Gastroesophageal sphincter (tissue), 4 donors: ENCODE measurements at regions not wholly inside any gene's neighbourhood (a gene's known extent, or its start where the extent isn't known, plus 50 kb on each side); places are given as distances from the start of the nearest gene placed in this dataset.
"Not testable (repeated sequence)": the region's sequence is repeated elsewhere in the genome, so short reads cannot be mapped to it uniquely, and the experiment has no call there.

ENCODE experiments used
- ATAC-seq: fragments of 150-250 bp; one replicate; pipeline ENCODE4 v1.9.1; 2016; ENCODE audit warnings: mild to moderate bottlenecking, moderate library complexity
- H3K27ac ChIP-seq, 4 donors: fragments of 200-600 bp; sonication (generic) in 3 of 4; 1 replicate in 3 of 4; 2 replicates in 1 of 4; pipeline ENCODE4 v1.5.1; 2016 to 2019
- H3K27me3 ChIP-seq: fragments of 200-600 bp; sonication (generic); one replicate; pipeline ENCODE4 v1.5.1; 2019
- H3K36me3 ChIP-seq, 2 donors: fragments of 200-600 bp; sonication (generic); one replicate each; pipeline ENCODE4 v1.5.1; 2019; ENCODE audit warnings: control low read depth in 1 of 2
- H3K4me1 ChIP-seq, 3 donors: fragments of 200-600 bp; sonication (generic); 1 replicate in 2 of 3; 2 replicates in 1 of 3; pipeline ENCODE4 v1.5.1; 2016 to 2019; ENCODE audit warnings: control low read depth in 2 of 3
- H3K4me3 ChIP-seq, 2 donors: fragments of 200-600 bp; sonication (generic); one replicate each; pipeline ENCODE4 v1.5.1; 2019; ENCODE audit warnings: mild to moderate bottlenecking in 1 of 2, moderate library complexity in 1 of 2
- H3K9me3 ChIP-seq, 3 donors: fragments of 200-600 bp; sonication (generic); one replicate each; pipeline ENCODE4 v1.5.1; 2017 to 2019; ENCODE audit warnings: control low read depth in 2 of 3
- EP300 ChIP-seq: sonication (generic); formaldehyde crosslinking; IDR thresholded peaks from one replicate; pipeline ENCODE4 v1.6.1; 2017; ENCODE audit warnings: antibody characterized with exemption, mild to moderate bottlenecking
- POLR2A ChIP-seq, 2 donors: fragments of 450-650 bp; IDR thresholded peaks; one replicate each; pipeline ENCODE4 v1.6.1; 2017; ENCODE audit warnings: antibody characterized with exemption in 2 of 2, mild to moderate bottlenecking in 2 of 2, moderate library complexity in 1 of 2
- POLR2AphosphoS5 ChIP-seq: sonication (generic); formaldehyde crosslinking; IDR thresholded peaks from one replicate; pipeline ENCODE4 v1.6.1; 2017; ENCODE audit warnings: antibody characterized with exemption
- WGBS, 2 donors: methylation state at CpG; one replicate each; pipeline ENCODE4 v1.1.5; 2018; ENCODE audit warnings: low coverage in 1 of 2; 5-methylcytosine and 5-hydroxymethylcytosine counted together
- TF ChIP-seq, protein P1 (sequence below), 4 experiments: fragments of 200-600 bp in 2 of 4; fragments of 450-650 bp in 2 of 4; sonication (generic) in 1 of 4; IDR thresholded peaks; one replicate each; pipeline ENCODE4 v1.5.1; 2017 to 2019; ENCODE audit warnings: antibody characterized with exemption in 4 of 4, mild to moderate bottlenecking in 2 of 4, moderate library complexity in 2 of 4

DNA sequence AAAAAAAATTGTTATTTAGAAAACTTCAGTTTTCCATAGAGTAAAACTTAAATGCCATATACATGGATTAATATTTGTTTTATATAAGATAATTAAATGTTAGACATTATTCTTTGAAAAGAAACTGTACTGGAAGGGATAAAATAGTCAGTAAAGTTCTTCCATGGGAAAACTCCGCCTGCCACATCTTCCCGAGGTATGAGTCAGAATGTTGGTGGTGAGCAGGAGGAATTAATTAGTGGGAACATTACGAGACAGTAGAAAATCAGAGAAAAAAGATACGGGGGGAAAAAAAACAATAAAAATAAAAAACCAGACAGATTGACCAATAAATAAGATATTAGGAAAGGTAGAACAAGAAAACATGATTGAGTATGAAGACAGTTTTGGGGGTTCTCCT lies 930.3 kb upstream of the C9orf72 start:
- no peak for ATAC-seq

DNA sequence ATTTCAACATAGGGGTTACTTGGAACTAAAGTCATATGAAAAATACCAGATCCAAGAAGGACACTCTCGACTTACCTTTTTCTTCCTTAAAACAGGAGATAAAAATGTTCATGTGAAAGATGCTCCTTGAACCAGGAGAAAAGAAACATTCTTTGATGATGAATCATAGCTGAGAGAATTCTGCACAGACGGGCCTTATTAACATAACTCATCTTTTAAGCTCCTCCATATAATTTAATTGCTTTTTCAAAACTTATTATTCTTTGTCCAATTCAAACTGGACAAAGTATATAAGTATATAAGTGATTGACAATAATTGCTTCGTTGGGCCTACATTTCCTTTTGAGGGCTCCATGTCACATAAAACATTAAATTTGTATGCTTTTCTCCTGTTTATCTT lies 945.2 kb upstream of the C9orf72 start:
- ATAC-seq, result no peak
- Histone ChIP-seq H3K27ac (no peak overlapping the region), H3K4me3 (no peak overlapping the region), H3K4me1 (no peaks in the 10 kb centered on the region), H3K27me3 (no peaks in the 10 kb centered on the region), H3K36me3 (no peaks in the 10 kb centered on the region), H3K9me3 (peaks cover 0 to 8% (median 0%) of the 10 kb centered on the region in 3 donors)
- TF ChIP-seq, protein P1, sequence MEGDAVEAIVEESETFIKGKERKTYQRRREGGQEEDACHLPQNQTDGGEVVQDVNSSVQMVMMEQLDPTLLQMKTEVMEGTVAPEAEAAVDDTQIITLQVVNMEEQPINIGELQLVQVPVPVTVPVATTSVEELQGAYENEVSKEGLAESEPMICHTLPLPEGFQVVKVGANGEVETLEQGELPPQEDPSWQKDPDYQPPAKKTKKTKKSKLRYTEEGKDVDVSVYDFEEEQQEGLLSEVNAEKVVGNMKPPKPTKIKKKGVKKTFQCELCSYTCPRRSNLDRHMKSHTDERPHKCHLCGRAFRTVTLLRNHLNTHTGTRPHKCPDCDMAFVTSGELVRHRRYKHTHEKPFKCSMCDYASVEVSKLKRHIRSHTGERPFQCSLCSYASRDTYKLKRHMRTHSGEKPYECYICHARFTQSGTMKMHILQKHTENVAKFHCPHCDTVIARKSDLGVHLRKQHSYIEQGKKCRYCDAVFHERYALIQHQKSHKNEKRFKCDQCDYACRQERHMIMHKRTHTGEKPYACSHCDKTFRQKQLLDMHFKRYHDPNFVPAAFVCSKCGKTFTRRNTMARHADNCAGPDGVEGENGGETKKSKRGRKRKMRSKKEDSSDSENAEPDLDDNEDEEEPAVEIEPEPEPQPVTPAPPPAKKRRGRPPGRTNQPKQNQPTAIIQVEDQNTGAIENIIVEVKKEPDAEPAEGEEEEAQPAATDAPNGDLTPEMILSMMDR (IDR thresholded peaks at IDR 0.05), result no peak
- TF ChIP-seq EP300, result no peak
- no peak for TF ChIP-seq POLR2A (IDR thresholded peaks at IDR 0.05)
- no peak for TF ChIP-seq POLR2AphosphoS5
- WGBS, 2 donors, result 56 to 73% methylated on average over 3 of the region's 3 CpGs

More for the DNA sequence above, 930.3 kb upstream of the C9orf72 start:
- Histone ChIP-seq H3K4me3 (no peak overlapping the region), H3K36me3 (no peaks in the 10 kb centered on the region), H3K27ac (no peak overlapping the region), H3K9me3 (peaks cover 0 to under 1% (median 0%) of the 10 kb centered on the region in 3 donors), H3K4me1 (no peaks in the 10 kb centered on the region), H3K27me3 (no peaks in the 10 kb centered on the region)
- TF ChIP-seq, protein P1 (IDR thresholded peaks at IDR 0.05), result no peak
- TF ChIP-seq POLR2AphosphoS5, result no peak
- TF ChIP-seq EP300, result no peak
- TF ChIP-seq POLR2A (IDR thresholded peaks at IDR 0.05), result no peak
- 78 to 87% methylated on average over 4 of the region's 4 CpGs for WGBS, 2 donors

DNA sequence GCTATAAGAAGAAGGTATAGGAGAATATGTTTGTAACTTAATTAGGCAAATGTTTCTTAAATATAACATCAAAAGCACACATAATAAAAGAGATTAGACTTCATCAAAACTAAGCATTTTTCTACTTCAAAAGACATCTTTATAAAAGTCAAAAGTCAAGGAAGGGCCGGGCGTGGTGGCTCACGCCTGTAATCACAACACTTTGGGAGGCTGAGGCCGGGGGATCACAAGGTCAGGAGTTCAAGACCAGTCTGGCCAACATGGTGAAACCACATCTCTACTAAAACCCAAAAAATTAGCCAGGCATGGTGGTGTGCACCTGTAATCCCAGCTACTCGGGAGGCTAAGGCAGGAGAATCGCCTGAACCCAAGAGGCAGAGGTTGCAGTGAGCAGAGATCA lies 951.0 kb upstream of the C9orf72 start:
- not testable (repeated sequence) for H3K4me3 ChIP-seq, H3K36me3 ChIP-seq, H3K4me1 ChIP-seq, H3K27me3 ChIP-seq, H3K27ac ChIP-seq, ATAC-seq, H3K9me3 ChIP-seq
- 89 to 96% methylated on average over 4 to 6 of the region's 6 CpGs for WGBS, 2 donors

DNA sequence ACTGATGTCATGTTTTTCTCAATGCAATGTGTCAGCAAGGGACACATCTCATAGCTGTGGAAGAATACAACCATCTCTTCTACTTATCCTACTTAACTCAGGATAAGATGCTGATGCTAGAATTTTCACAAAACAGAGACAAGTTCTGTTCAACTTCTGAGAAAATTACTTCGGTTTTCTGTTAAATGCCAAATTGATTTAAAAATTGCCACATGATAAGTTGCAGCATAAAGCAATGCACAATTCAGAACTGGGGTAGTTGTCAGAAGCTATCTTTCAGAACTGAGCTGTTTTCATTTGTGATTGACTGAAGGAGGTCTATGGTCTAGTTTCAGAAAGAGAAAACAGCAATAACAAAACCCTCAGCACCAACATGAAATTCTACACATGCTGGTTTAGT lies 954.8 kb upstream of the C9orf72 start:
- no peak for ATAC-seq
- no peaks in the 10 kb centered on the region for H3K27me3 ChIP-seq
- H3K9me3 ChIP-seq, result peaks cover 0 to 3% (median 0%) of the 10 kb centered on the region in 3 donors
- no peak overlapping the region for H3K27ac ChIP-seq
- 81 to 100% methylated on average over 1 of the region's 1 CpG for WGBS, 2 donors
- H3K4me3 ChIP-seq, result no peak overlapping the region
- H3K36me3 ChIP-seq, result no peaks in the 10 kb centered on the region
- H3K4me1 ChIP-seq, result no peaks in the 10 kb centered on the region
- no peak for TF ChIP-seq POLR2A (IDR thresholded peaks at IDR 0.05)
- no peak for TF ChIP-seq POLR2AphosphoS5
- TF ChIP-seq, protein P1 (IDR thresholded peaks at IDR 0.05), result no peak
- no peak for TF ChIP-seq EP300

DNA sequence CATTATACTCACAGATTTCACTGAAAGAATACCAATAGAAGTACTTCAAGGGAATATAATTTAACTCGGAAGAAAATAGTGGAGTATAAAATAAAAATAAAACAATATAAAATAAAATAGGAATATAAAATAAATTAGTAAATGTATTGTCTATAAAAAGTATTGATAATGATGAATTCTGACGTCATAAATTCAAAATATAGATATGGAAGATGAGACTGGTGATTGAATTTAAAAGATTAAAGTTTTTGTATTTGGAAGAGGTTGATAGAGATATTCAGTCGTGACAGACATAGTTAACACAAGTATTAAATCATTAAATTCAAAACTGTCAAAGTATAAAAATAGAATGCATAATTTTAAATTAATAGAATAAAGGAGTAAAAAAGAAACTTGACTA lies 964.9 kb upstream of the C9orf72 start:
- TF ChIP-seq, protein P1 (IDR thresholded peaks at IDR 0.05), result no peak
- TF ChIP-seq EP300 (no peak), POLR2AphosphoS5 (no peak)
- Histone ChIP-seq H3K36me3 (no peaks in the 10 kb centered on the region), H3K27me3 (no peaks in the 10 kb centered on the region), H3K27ac (no peak overlapping the region), H3K4me3 (no peak overlapping the region), H3K4me1 (no peaks in the 10 kb centered on the region), H3K9me3 (no peaks in the 10 kb centered on the region)
- WGBS, 2 donors, result 78 to 86% methylated on average over 3 of the region's 3 CpGs
- no peak for ATAC-seq
